GM23338 (cell line): ENCODE measurements at regions not wholly inside any gene's neighbourhood (a gene's known extent, or its start where the extent isn't known, plus 50 kb on each side); places are given as distances from the start of the nearest gene placed in this dataset.

Experiments used
- ATAC-seq: fragments of 200-7000 bp; cut with Tn5 transposase; 3 replicates; pipeline ENCODE4 v1.9.1; 2020
- DNase-seq: peaks from one replicate; pipeline ENCODE4 v3.0.0-alpha.2; 2015; ENCODE audit warnings: low spot score
- H2AFZ ChIP-seq: fragments of 200-600 bp; sonication (generic); 2 replicates; pipeline ENCODE4 v1.8.0; 2016; ENCODE audit warnings: antibody characterized with exemption, mild to moderate bottlenecking, moderate library complexity
- H3F3A ChIP-seq: fragments of 200-600 bp; sonication (generic); replicated peaks from 2 replicates; pipeline ENCODE4 v1.8.0; 2017; ENCODE audit warnings: antibody characterized with exemption, mixed run types, low read depth
- H3K27ac ChIP-seq: fragments of 200-600 bp; sonication (generic); 2 replicates; pipeline ENCODE4 v1.6.1; 2016; ENCODE audit warnings: low read depth
- H3K27me3 ChIP-seq: fragments of 200-600 bp; sonication (generic); 2 replicates; pipeline ENCODE4 v1.8.0; 2016; ENCODE audit warnings: mild to moderate bottlenecking, mixed run types, moderate library complexity; ENCODE audit not compliant: insufficient read depth
- H3K36me3 ChIP-seq: fragments of 200-600 bp; sonication (generic); 2 replicates; pipeline ENCODE4 v1.8.0; 2016; ENCODE audit warnings: mild to moderate bottlenecking; ENCODE audit not compliant: insufficient read depth
- H3K4me1 ChIP-seq: fragments of 200-600 bp; sonication (generic); 2 replicates; pipeline ENCODE4 v1.8.0; 2016; ENCODE audit warnings: mild to moderate bottlenecking, moderate library complexity; ENCODE audit not compliant: insufficient read depth
- H3K4me2 ChIP-seq: fragments of 200-600 bp; sonication (generic); 2 replicates; pipeline ENCODE4 v1.7.1; 2017; ENCODE audit warnings: mixed run types
- H3K4me3 ChIP-seq: fragments of 200-600 bp; sonication (generic); 2 replicates; pipeline ENCODE4 v1.6.1; 2016; ENCODE audit warnings: mixed run types
- H3K79me2 ChIP-seq: fragments of 200-600 bp; sonication (generic); replicated peaks from 2 replicates; pipeline ENCODE4 v1.8.0; 2017; ENCODE audit warnings: mild to moderate bottlenecking; ENCODE audit not compliant: insufficient read depth
- H3K9me2 ChIP-seq: fragments of 200-600 bp; sonication (generic); 2 replicates; pipeline ENCODE4 v1.8.0; 2017; ENCODE audit not compliant: insufficient read depth
- H4K20me1 ChIP-seq: fragments of 200-600 bp; sonication (generic); replicated peaks from 2 replicates; pipeline ENCODE4 v1.8.0; 2017; ENCODE audit warnings: mild to moderate bottlenecking; ENCODE audit not compliant: insufficient read depth
- H3K27ac Mint-ChIP-seq: 2 replicates; pipeline ENCODE4 v1.8.0; 2020; ENCODE audit warnings: inconsistent platforms, mild to moderate bottlenecking, moderate library complexity, mixed read lengths
- H3K27me3 Mint-ChIP-seq: 3 replicates; pipeline ENCODE4 v1.8.0; 2022; ENCODE audit warnings: low read depth, mild to moderate bottlenecking, moderate library complexity, mixed read lengths, inconsistent platforms; ENCODE audit not compliant: insufficient read depth, poor library complexity
- H3K36me3 Mint-ChIP-seq: 3 replicates; pipeline ENCODE4 v1.8.0; 2021; ENCODE audit warnings: low read depth, mild to moderate bottlenecking, inconsistent platforms, moderate library complexity, mixed read lengths
- H3K4me1 Mint-ChIP-seq: 3 replicates; pipeline ENCODE4 v1.8.0; 2020; ENCODE audit warnings: mild to moderate bottlenecking, inconsistent platforms, mixed read lengths
- H3K4me3 Mint-ChIP-seq: 3 replicates; pipeline ENCODE4 v1.8.0; 2021; ENCODE audit warnings: moderate library complexity, mild to moderate bottlenecking, inconsistent platforms, mixed read lengths
- H3K9me3 Mint-ChIP-seq: 3 replicates; pipeline ENCODE4 v1.8.0; 2020; ENCODE audit warnings: moderate library complexity, mild to moderate bottlenecking, inconsistent platforms, mixed read lengths
- EZH2 ChIP-seq: fragments of 200-600 bp; sonication (generic); IDR thresholded peaks from one replicate; pipeline ENCODE4 v1.8.0; 2017; ENCODE audit warnings: antibody characterized with exemption, mild to moderate bottlenecking, low read depth; ENCODE audit not compliant: unreplicated experiment
- JUNB ChIP-seq: IDR thresholded peaks from one replicate; pipeline ENCODE4 v1.6.1; 2016; ENCODE audit warnings: antibody characterized with exemption; ENCODE audit not compliant: unreplicated experiment
- POLR2AphosphoS5 ChIP-seq: IDR thresholded peaks from 2 replicates; pipeline ENCODE4 v1.6.1; 2016; ENCODE audit warnings: antibody characterized with exemption, low read depth
- STAT1 ChIP-seq: IDR thresholded peaks from one replicate; pipeline ENCODE4 v1.6.1; 2016; ENCODE audit warnings: antibody characterized with exemption; ENCODE audit not compliant: unreplicated experiment
- ZNF114 ChIP-seq: fragments of 250-450 bp; sonication (Bioruptor Pico); IDR thresholded peaks from 2 replicates; pipeline ENCODE4 v1.5.0; 2020; ENCODE audit warnings: mild to moderate bottlenecking, moderate library complexity
- ZNF462 ChIP-seq: fragments of 250-450 bp; sonication (Bioruptor Pico); IDR thresholded peaks from 2 replicates; pipeline ENCODE4 v1.5.0; 2020; ENCODE audit warnings: mild to moderate bottlenecking, moderate library complexity
- TF ChIP-seq, protein P1 (sequence below): IDR thresholded peaks from one replicate; pipeline ENCODE4 v1.6.1; 2018; ENCODE audit warnings: antibody characterized with exemption; ENCODE audit not compliant: unreplicated experiment

DNA sequence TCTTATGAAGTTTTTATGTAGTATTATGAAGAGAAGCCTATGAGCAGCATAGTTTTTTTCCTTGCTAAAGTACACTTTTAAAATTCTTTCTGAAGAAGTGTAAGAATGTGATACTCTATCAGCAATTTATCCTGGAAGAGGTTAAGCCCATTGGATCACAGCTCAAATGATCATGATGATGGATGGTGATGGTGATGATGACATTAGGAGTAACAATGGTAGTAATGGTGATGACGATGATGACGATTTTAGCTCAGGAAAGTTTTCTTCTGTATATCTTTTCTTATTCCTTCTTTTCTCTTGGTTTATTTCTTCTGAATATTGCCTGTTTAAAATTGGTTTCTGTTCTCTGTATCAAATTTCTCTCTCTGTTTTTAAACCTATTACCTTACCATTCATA, 262.9 kb upstream of the DUSP10 start (continued):
- no peak for TF ChIP-seq ZNF462 (CRISPR knock-in tag)

GRCh38 chr1:222004034-222004433, 262.1 kb upstream of the DUSP10 start:
- H3K79me2 ChIP-seq = no peaks in the 10 kb centered on the region
- ATAC-seq (no peak), DNase-seq (no peak)
- no peak overlapping the region for H3K4me3 ChIP-seq
- H3K36me3 Mint-ChIP-seq = no peaks in the 10 kb centered on the region
- H3F3A ChIP-seq = no peaks in the 10 kb centered on the region
- no peak overlapping the region for H2AFZ ChIP-seq
- no peaks in the 10 kb centered on the region for H3K27me3 ChIP-seq
- no peak overlapping the region for H3K4me3 Mint-ChIP-seq
- no peaks in the 10 kb centered on the region for H3K9me2 ChIP-seq
- no peak overlapping the region for H3K27ac ChIP-seq
- no peaks in the 10 kb centered on the region for H3K36me3 ChIP-seq
- no peak overlapping the region for H3K4me2 ChIP-seq
- H3K9me3 Mint-ChIP-seq = no peaks in the 10 kb centered on the region; the same call in 2 of the 3 replicates
- H3K27ac Mint-ChIP-seq = no peak overlapping the region
- no peaks in the 10 kb centered on the region for H3K27me3 Mint-ChIP-seq
- H4K20me1 ChIP-seq = no peaks in the 10 kb centered on the region
- no peaks in the 10 kb centered on the region for H3K4me1 ChIP-seq
- peaks cover 2% of the 10 kb centered on the region; the same call in 2 of the 3 replicates for H3K4me1 Mint-ChIP-seq
- TF ChIP-seq JUNB = no peak
- TF ChIP-seq ZNF462 (CRISPR knock-in tag) = no peak
- TF ChIP-seq ZNF114 = no peak
- TF ChIP-seq EZH2 = no peak
- no peak for TF ChIP-seq POLR2AphosphoS5
- no peak for TF ChIP-seq STAT1
- TF ChIP-seq, protein P1, sequence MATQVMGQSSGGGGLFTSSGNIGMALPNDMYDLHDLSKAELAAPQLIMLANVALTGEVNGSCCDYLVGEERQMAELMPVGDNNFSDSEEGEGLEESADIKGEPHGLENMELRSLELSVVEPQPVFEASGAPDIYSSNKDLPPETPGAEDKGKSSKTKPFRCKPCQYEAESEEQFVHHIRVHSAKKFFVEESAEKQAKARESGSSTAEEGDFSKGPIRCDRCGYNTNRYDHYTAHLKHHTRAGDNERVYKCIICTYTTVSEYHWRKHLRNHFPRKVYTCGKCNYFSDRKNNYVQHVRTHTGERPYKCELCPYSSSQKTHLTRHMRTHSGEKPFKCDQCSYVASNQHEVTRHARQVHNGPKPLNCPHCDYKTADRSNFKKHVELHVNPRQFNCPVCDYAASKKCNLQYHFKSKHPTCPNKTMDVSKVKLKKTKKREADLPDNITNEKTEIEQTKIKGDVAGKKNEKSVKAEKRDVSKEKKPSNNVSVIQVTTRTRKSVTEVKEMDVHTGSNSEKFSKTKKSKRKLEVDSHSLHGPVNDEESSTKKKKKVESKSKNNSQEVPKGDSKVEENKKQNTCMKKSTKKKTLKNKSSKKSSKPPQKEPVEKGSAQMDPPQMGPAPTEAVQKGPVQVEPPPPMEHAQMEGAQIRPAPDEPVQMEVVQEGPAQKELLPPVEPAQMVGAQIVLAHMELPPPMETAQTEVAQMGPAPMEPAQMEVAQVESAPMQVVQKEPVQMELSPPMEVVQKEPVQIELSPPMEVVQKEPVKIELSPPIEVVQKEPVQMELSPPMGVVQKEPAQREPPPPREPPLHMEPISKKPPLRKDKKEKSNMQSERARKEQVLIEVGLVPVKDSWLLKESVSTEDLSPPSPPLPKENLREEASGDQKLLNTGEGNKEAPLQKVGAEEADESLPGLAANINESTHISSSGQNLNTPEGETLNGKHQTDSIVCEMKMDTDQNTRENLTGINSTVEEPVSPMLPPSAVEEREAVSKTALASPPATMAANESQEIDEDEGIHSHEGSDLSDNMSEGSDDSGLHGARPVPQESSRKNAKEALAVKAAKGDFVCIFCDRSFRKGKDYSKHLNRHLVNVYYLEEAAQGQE = no peak
